ENCODE measurements at regions not wholly inside any gene's neighbourhood (a gene's known extent, or its start where the extent isn't known, plus 50 kb on each side); places are given as distances from the start of the nearest gene placed in this dataset.

- DNase-seq (ENCODE audit: extremely low read depth, low read depth, low spot score): no peak
Observed at GRCh38 chr5:147966326-147966725, 60.0 kb upstream of the C5orf46 start.

DNA sequence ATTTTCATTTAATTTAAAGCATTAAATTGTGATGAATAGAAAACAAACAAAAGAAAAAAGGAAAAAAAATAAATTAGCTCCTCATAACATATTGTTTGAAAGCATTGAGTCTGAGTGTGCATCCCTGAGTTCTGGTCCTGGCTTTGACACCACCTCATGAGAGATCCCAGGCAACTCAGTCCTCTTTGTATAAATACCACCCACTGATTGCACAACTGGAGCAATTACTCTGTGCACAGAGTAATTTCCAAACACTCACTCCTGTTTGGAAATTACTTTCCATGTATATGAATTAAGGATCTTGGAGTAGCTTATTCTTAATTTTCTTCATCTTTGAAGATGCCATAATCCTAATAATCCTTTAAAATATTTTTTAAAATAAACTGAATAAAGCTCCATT lies 59.4 kb upstream of the C5orf46 start:
- DNase-seq (ENCODE audit: extremely low read depth, low read depth, low spot score): no peak

GRCh38 chr5:147963948-147964693 lies 57.8 kb upstream of the C5orf46 start:
- DNase-seq (ENCODE audit: extremely low read depth, low read depth, low spot score): peak; percentile 66

DNA sequence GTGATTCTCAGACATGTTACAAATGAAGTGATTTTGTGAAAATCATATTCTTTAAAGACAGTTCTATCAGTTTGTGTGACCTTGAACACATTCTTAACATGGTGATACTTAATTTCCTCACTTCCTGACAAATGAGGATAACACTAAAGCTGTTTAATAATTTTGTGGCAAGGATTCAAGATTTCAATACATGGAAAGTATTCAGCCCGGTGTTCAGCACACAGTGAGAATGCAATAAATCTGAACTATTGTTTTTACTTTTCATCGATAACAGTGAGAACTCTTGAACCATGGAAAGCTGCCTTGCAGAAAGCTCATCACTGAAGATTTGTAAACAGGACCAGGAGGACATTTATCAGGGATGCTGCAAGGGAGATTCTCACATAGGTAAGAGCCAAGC lies 57.1 kb upstream of the C5orf46 start:
- no peak for DNase-seq (ENCODE audit: extremely low read depth, low read depth, low spot score)

DNA sequence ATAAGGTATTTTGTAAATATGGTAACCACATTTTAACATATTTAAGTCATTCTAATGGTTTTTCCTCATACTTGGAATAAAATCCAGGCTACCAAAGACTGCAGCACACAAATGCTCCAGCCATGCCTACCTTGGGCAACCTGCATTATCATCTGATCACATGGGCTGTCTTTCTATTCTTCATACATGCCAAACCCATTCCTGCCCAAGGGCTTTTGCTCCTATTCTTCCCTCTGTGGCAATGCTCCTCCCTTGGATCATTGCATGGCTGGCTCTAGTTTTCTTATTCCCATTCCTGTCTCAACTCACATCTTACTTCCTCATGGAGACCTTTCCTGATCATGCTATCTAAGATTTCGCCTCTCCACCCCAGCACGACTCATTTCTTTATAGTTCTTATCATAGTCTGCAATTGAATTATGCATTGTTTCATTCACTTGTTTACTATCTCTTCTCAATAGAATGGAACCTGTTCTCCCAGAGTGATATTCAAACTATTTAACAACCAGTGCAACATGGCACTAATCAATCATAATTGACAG lies 54.9 kb upstream of the C5orf46 start:
- DNase-seq (ENCODE audit: extremely low read depth, low read depth, low spot score): no peak

DNA sequence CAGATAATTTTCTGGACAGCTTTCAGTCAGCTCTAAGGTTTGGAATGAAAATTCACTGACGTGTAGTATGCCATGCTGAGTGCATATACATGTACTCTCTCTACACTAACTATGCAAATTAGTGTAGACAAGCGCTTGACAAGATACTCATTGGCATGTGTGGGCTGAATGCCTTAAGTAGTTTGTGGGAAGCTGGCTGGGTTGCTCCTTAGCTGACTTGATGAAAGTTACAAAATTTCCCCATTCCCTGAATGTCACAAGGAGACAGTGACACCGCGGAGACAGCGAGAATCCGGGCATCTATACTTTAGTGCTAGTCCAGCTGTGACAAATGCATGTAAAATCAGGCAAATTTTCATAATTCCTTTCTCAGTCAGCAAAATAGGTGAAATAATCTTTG lies 51.6 kb upstream of the C5orf46 start:
- DNase-seq (ENCODE audit: extremely low read depth, low read depth, low spot score): no peak

GRCh38 chr5:147956842-147957223 lies 50.5 kb upstream of the C5orf46 start:
- DNase-seq (ENCODE audit: extremely low read depth, low read depth, low spot score): no peak

DNA sequence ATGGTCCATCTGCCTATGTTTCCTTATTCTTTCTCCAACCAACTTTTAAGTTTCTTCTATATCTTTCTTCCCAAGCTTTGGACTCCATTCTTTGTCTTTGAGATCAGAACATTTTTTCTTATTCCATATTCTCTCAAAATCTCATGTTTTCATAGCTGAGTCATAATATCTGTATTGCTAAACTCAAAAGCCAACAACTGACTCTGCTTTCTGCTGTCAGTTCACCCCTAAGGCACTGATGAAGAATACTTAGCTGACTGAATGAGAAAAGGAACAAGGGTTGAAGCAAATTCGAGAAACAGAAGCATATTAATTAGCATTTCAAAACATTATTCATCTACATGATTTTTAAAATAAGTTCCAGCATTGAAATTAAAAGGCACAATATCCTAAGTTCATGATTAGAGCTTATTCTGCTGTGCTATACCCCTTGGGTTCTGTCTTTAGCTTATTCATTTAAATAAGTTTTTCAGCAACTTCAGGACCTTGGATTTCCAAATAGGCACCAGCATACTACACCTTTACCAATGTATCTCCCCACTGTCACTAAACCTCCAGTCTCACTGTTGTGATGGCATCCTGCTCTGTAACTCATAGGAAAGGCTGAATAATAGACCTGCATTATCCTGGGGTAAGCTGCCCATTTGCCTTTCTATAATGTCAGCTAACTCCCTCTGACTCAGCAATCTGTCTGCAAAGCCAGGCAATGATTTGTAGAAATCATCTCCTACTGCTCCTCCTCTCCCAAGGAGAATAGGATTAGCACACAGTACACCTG lies 49.9 kb upstream of the C5orf46 start:
- DNase-seq (ENCODE audit: extremely low read depth, low read depth, low spot score): no peak
